Calu3 (cell line): ENCODE measurements at regions not wholly inside any gene's neighbourhood (a gene's known extent, or its start where the extent isn't known, plus 50 kb on each side); places are given as distances from the start of the nearest gene placed in this dataset.

Experiments used
- BruUV-seq: library from RNA; stranded (reverse); fragments of 400-500 nt; replicated peaks from 2 replicates; lab custom pipeline; 2021; lab: Mats Ljungman, UMichigan
- CTCF ChIA-PET: fragments of 300-600 bp; sonication (Branson Sonifier 250); formaldehyde crosslinking; loops from one replicate; lab custom pipeline; 2022; ENCODE audit warnings: antibody characterized with exemption; lab: Charles Lee
- DNase-seq: peaks from one replicate; pipeline ENCODE4 v3.0.0; 2022
- H3K27ac Mint-ChIP-seq: one replicate; pipeline ENCODE4 v1.8.0; 2022; ENCODE audit warnings: mixed read lengths; ENCODE audit not compliant: unreplicated experiment
- H3K27me3 Mint-ChIP-seq: one replicate; pipeline ENCODE4 v1.8.0; 2022; ENCODE audit warnings: mixed read lengths; ENCODE audit not compliant: unreplicated experiment
- H3K36me3 Mint-ChIP-seq: one replicate; pipeline ENCODE4 v1.8.0; 2022; ENCODE audit warnings: mild to moderate bottlenecking, moderate library complexity, mixed read lengths; ENCODE audit not compliant: insufficient read depth, unreplicated experiment
- H3K4me1 Mint-ChIP-seq: one replicate; pipeline ENCODE4 v1.8.0; 2022; ENCODE audit warnings: mild to moderate bottlenecking, low read depth, mixed read lengths; ENCODE audit not compliant: unreplicated experiment
- H3K4me3 Mint-ChIP-seq: one replicate; pipeline ENCODE4 v1.8.0; 2022; ENCODE audit warnings: mild to moderate bottlenecking, low read depth, moderate library complexity, mixed read lengths; ENCODE audit not compliant: unreplicated experiment
- H3K9me3 Mint-ChIP-seq: one replicate; pipeline ENCODE4 v1.8.0; 2022; ENCODE audit warnings: low read depth, mixed read lengths; ENCODE audit not compliant: unreplicated experiment
- CTCF ChIP-seq: fragments of 200-600 bp; IDR thresholded peaks from one replicate; pipeline ENCODE4 v1.8.0; 2022; ENCODE audit warnings: antibody characterized with exemption; ENCODE audit not compliant: unreplicated experiment
- intact Hi-C: fragments of 100-400 bp; cut with micrococcal nuclease; formaldehyde crosslinking; loops from one replicate; pipeline ENCODE4 v1.10.0; 2022; ENCODE audit not compliant: unreplicated experiment

GRCh38 chr7:11290863-11291262 is 317.2 kb downstream of the PHF14 start:
- peaks cover 13% of the 10 kb centered on the region for H3K27me3 Mint-ChIP-seq
- H3K36me3 Mint-ChIP-seq = no peaks in the 10 kb centered on the region
- H3K4me1 Mint-ChIP-seq = no peaks in the 10 kb centered on the region
- CTCF ChIA-PET = no interaction called here
- intact Hi-C loops = no loop called here
- H3K27ac Mint-ChIP-seq = no peak overlapping the region
- H3K4me3 Mint-ChIP-seq = no peak overlapping the region
- no peak for TF ChIP-seq CTCF
- no peaks in the 10 kb centered on the region for H3K9me3 Mint-ChIP-seq
- DNase-seq = no peak
- BruUV-seq = no TSS peak

GRCh38 chr7:11294218-11294617 is 320.5 kb downstream of the PHF14 start:
- Mint-ChIP-seq H3K4me3 (no peak overlapping the region), H3K4me1 (no peaks in the 10 kb centered on the region), H3K27ac (no peak overlapping the region), H3K36me3 (no peaks in the 10 kb centered on the region), H3K27me3 (no peaks in the 10 kb centered on the region), H3K9me3 (no peaks in the 10 kb centered on the region)
- DNase-seq = no peak
- intact Hi-C loops = no loop called here
- CTCF ChIA-PET = no interaction called here
- no TSS peak for BruUV-seq
- no peak for TF ChIP-seq CTCF

GRCh38 chr7:11294965-11295364 is 321.3 kb downstream of the PHF14 start:
- Mint-ChIP-seq H3K9me3 (no peaks in the 10 kb centered on the region), H3K27ac (no peak overlapping the region), H3K27me3 (no peaks in the 10 kb centered on the region), H3K4me1 (no peaks in the 10 kb centered on the region), H3K4me3 (no peak overlapping the region), H3K36me3 (no peaks in the 10 kb centered on the region)
- BruUV-seq = no TSS peak
- intact Hi-C loops = no loop called here
- DNase-seq = no peak
- CTCF ChIA-PET = no interaction called here
- no peak for TF ChIP-seq CTCF

- no TSS peak for BruUV-seq
- H3K4me3 Mint-ChIP-seq = no peak overlapping the region
- no peaks in the 10 kb centered on the region for H3K36me3 Mint-ChIP-seq
- no peak for TF ChIP-seq CTCF
- H3K4me1 Mint-ChIP-seq = no peaks in the 10 kb centered on the region
- intact Hi-C loops = no loop called here
- no peak for DNase-seq
- H3K27ac Mint-ChIP-seq = no peak overlapping the region
- H3K9me3 Mint-ChIP-seq = no peaks in the 10 kb centered on the region
- no peaks in the 10 kb centered on the region for H3K27me3 Mint-ChIP-seq
- CTCF ChIA-PET = no interaction called here
Observed at GRCh38 chr7:11297126-11297625, 323.5 kb downstream of the PHF14 start.
